HCT116 (cell line): ENCODE measurements at regions not wholly inside any gene's neighbourhood (a gene's known extent, or its start where the extent isn't known, plus 50 kb on each side); places are given as distances from the start of the nearest gene placed in this dataset.

Experiments
- ATAC-seq: fragments of 200-7000 bp; cut with Tn5 transposase; 2 replicates; pipeline ENCODE4 v1.9.1; 2020; ENCODE audit warnings: mild to moderate bottlenecking, moderate library complexity
- BruUV-seq: library from RNA; stranded (reverse); fragments of 400-500 nt; replicated peaks from 2 replicates; lab custom pipeline; 2021; lab: Mats Ljungman, UMichigan
- CTCF ChIA-PET: fragments of 300-600 bp; sonication (Branson Sonifier 250); formaldehyde crosslinking; loops from one replicate; lab custom pipeline; 2021; ENCODE audit warnings: antibody characterized with exemption; lab: Charles Lee
- POLR2A ChIA-PET: fragments of 300-600, 350-600 bp; sonication (Branson Sonifier 250); formaldehyde crosslinking; loops from one replicate; lab custom pipeline; 2021; ENCODE audit warnings: antibody characterized with exemption; lab: Charles Lee
- RAD21 ChIA-PET, 2 experiments: fragments of 300-600 bp; sonication (Branson Sonifier 250); formaldehyde crosslinking; loops; one replicate each; lab custom pipeline; 2023; ENCODE audit warnings: low total read pairs in 2 of 2; ENCODE audit not compliant: uncharacterized antibody in 2 of 2, unreplicated experiment in 2 of 2, low non-redundant PET in 1 of 2; lab: Charles Lee
- DNase-seq: peaks from one replicate; pipeline ENCODE4 v3.0.0-alpha.2; 2010; ENCODE audit warnings: low read depth, low spot score
- H2AFZ ChIP-seq: fragments of 200-600 bp; shearing (Covaris generic), sonication (generic); 2 replicates; pipeline ENCODE4 v1.6.1; 2017; ENCODE audit warnings: low read depth, mixed run types, mixed read lengths, antibody characterized with exemption, low read length; ENCODE audit not compliant: poor library complexity, severe bottlenecking
- H3K27ac ChIP-seq: 2 replicates; pipeline ENCODE4 v1.5.1; 2012; ENCODE audit warnings: low read depth, low read length
- H3K27me3 ChIP-seq: fragments of 200-600 bp; sonication (generic); 2 replicates; pipeline ENCODE4 v1.6.1; 2016; ENCODE audit warnings: mixed run types, low read length, mixed read lengths; ENCODE audit not compliant: insufficient read depth
- H3K36me3 ChIP-seq, 2 experiments: fragments of 200-500 bp in 1 of 2; fragments of 200-600 bp in 1 of 2; sonication (Bioruptor generic) in 1 of 2; sonication (generic) in 1 of 2; 2 replicates each; pipeline versions ENCODE4 v1.5.1 to v1.6.1; 2014 to 2016; ENCODE audit warnings: low read length in 2 of 2, inconsistent platforms in 1 of 2, mixed read lengths in 1 of 2, mixed run types in 1 of 2; ENCODE audit not compliant: insufficient read depth in 2 of 2, control insufficient read depth in 1 of 2
- H3K4me1 ChIP-seq, 2 experiments: fragments of 200-600 bp in 1 of 2; sonication (generic) in 1 of 2; 2 replicates each; pipeline versions ENCODE4 v1.5.1 to v1.6.1; 2012 to 2017; ENCODE audit warnings: low read length in 2 of 2, inconsistent platforms in 1 of 2, mild to moderate bottlenecking in 1 of 2, mixed read lengths in 1 of 2, mixed run types in 1 of 2, moderate library complexity in 1 of 2; ENCODE audit not compliant: insufficient read depth in 2 of 2, control insufficient read depth in 1 of 2
- H3K4me2 ChIP-seq: fragments of 200-600 bp; sonication (generic); 2 replicates; pipeline ENCODE4 v1.6.1; 2017; ENCODE audit warnings: mixed run types, low read length, mixed read lengths
- H3K4me3 ChIP-seq, 2 experiments: fragments of 200-600 bp in 1 of 2; sonication (generic) in 1 of 2; replicated peaks in 1 of 2; 2 replicates each; pipeline ENCODE4 v1.5.1; 2011 to 2016; ENCODE audit warnings: low read length in 2 of 2, control low read depth in 1 of 2, low read depth in 1 of 2, mild to moderate bottlenecking in 1 of 2, mixed read lengths in 1 of 2, mixed run types in 1 of 2
- H3K79me2 ChIP-seq: fragments of 200-600 bp; sonication (generic); 2 replicates; pipeline ENCODE4 v1.6.1; 2017; ENCODE audit warnings: mild to moderate bottlenecking, mixed run types, low read length, moderate library complexity, mixed read lengths; ENCODE audit not compliant: insufficient read depth
- H3K9ac ChIP-seq: fragments of 200-600 bp; sonication (generic); 2 replicates; pipeline ENCODE4 v1.6.1; 2016; ENCODE audit warnings: low read length, mixed read lengths
- H3K9me2 ChIP-seq: fragments of 200-600 bp; sonication (generic), shearing (Covaris generic); 2 replicates; pipeline ENCODE4 v1.6.1; 2017; ENCODE audit warnings: mixed run types, mild to moderate bottlenecking, moderate library complexity; ENCODE audit not compliant: insufficient read depth
- H3K9me3 ChIP-seq, 2 experiments: fragments of 200-500 bp in 1 of 2; fragments of 200-600 bp in 1 of 2; sonication (Bioruptor generic) in 1 of 2; sonication (generic) in 1 of 2; 2 replicates each; pipeline ENCODE4 v1.6.1; 2014 to 2017; ENCODE audit warnings: low read length in 2 of 2, mixed read lengths in 2 of 2, inconsistent platforms in 1 of 2, low read depth in 1 of 2, mild to moderate bottlenecking in 1 of 2, mixed run types in 1 of 2, moderate library complexity in 1 of 2; ENCODE audit not compliant: control insufficient read depth in 1 of 2, insufficient read depth in 1 of 2
- H4K20me1 ChIP-seq: fragments of 200-600 bp; sonication (generic), shearing (Covaris generic); 2 replicates; pipeline ENCODE4 v1.6.1; 2017; ENCODE audit warnings: mixed run types, mild to moderate bottlenecking, moderate library complexity; ENCODE audit not compliant: insufficient read depth
- CBX3 ChIP-seq: IDR thresholded peaks from 2 replicates; pipeline ENCODE4 v1.6.1; 2012; ENCODE audit warnings: low read depth
- CEBPB ChIP-seq: IDR thresholded peaks from 2 replicates; pipeline ENCODE4 v1.6.1; 2012; ENCODE audit warnings: low read depth
- CTCF ChIP-seq, 3 experiments: fragments of 200-600 bp in 1 of 3; sonication (generic) in 1 of 3; IDR thresholded peaks in 2 of 3; conservative IDR thresholded peaks in 1 of 3; 2 replicates each; pipeline ENCODE4 v1.5.1; 2012 to 2017; ENCODE audit warnings: low read depth in 2 of 3, low read length in 2 of 3, antibody characterized with exemption in 1 of 3, borderline replicate concordance in 1 of 3, control low read depth in 1 of 3, mild to moderate bottlenecking in 1 of 3, mixed read lengths in 1 of 3, mixed run types in 1 of 3, moderate library complexity in 1 of 3; ENCODE audit not compliant: insufficient read depth in 1 of 3
- EGR1 ChIP-seq: IDR thresholded peaks from 2 replicates; pipeline ENCODE4 v1.6.1; 2012; ENCODE audit warnings: low read depth
- ELF1 ChIP-seq: IDR thresholded peaks from 2 replicates; pipeline ENCODE4 v1.6.1; 2012; ENCODE audit warnings: low read depth, borderline replicate concordance
- EZH2 ChIP-seq: fragments of 200-600 bp; sonication (generic); IDR thresholded peaks from 2 replicates; pipeline ENCODE4 v1.6.1; 2017; ENCODE audit warnings: antibody characterized with exemption, mixed run types
- EZH2phosphoT487 ChIP-seq: fragments of 200-600 bp; IDR thresholded peaks from 2 replicates; pipeline ENCODE4 v1.6.1; 2018; ENCODE audit warnings: antibody characterized with exemption, borderline replicate concordance
- FOSL1 ChIP-seq: IDR thresholded peaks from 2 replicates; pipeline ENCODE4 v1.6.1; 2012; ENCODE audit warnings: low read depth
- JUND ChIP-seq: IDR thresholded peaks from 2 replicates; pipeline ENCODE4 v1.6.1; 2012
- POLR2AphosphoS5 ChIP-seq: IDR thresholded peaks from 2 replicates; pipeline ENCODE4 v1.6.1; 2011; ENCODE audit warnings: mild to moderate bottlenecking, low read depth, low read length, moderate library complexity
- REST ChIP-seq: IDR thresholded peaks from 2 replicates; pipeline ENCODE4 v1.6.1; 2012; ENCODE audit warnings: low read depth
- SIN3A ChIP-seq: IDR thresholded peaks from 2 replicates; pipeline ENCODE4 v1.6.1; 2012; ENCODE audit warnings: low read depth
- SP1 ChIP-seq: IDR thresholded peaks from 2 replicates; pipeline ENCODE4 v1.6.1; 2012; ENCODE audit warnings: low read depth
- SRF ChIP-seq: IDR thresholded peaks from 2 replicates; pipeline ENCODE4 v1.6.1; 2012; ENCODE audit warnings: low read depth
- YY1 ChIP-seq: IDR thresholded peaks from 2 replicates; pipeline ENCODE4 v1.6.1; 2011; ENCODE audit warnings: low read length, low read depth, moderate library complexity, mild to moderate bottlenecking; ENCODE audit not compliant: insufficient replicate concordance; ENCODE audit errors: extremely low read depth
- ZBTB33 ChIP-seq: IDR thresholded peaks from 2 replicates; pipeline ENCODE4 v1.6.1; 2011; ENCODE audit warnings: mild to moderate bottlenecking, low read length, moderate library complexity; ENCODE audit not compliant: insufficient replicate concordance; ENCODE audit errors: extremely low read depth
- ZFX ChIP-seq: fragments of 450-650 bp; IDR thresholded peaks from 2 replicates; pipeline ENCODE4 v1.6.1; 2017
- ZNF274 ChIP-seq: fragments of 200-500 bp; sonication (Bioruptor generic); IDR thresholded peaks from 2 replicates; pipeline ENCODE4 v1.6.1; 2014; ENCODE audit warnings: mild to moderate bottlenecking, low read depth, low read length, inconsistent platforms
- intact Hi-C: fragments of 100-400 bp; cut with micrococcal nuclease; formaldehyde crosslinking; loops from 2 replicates; pipeline ENCODE4 v1.10.0; 2022
- TF ChIP-seq, protein P1 (sequence below): IDR thresholded peaks from 2 replicates; pipeline ENCODE4 v1.6.1; 2012
- TF ChIP-seq, protein P2 (sequence below): IDR thresholded peaks from 2 replicates; pipeline ENCODE4 v1.6.1; 2012

DNA sequence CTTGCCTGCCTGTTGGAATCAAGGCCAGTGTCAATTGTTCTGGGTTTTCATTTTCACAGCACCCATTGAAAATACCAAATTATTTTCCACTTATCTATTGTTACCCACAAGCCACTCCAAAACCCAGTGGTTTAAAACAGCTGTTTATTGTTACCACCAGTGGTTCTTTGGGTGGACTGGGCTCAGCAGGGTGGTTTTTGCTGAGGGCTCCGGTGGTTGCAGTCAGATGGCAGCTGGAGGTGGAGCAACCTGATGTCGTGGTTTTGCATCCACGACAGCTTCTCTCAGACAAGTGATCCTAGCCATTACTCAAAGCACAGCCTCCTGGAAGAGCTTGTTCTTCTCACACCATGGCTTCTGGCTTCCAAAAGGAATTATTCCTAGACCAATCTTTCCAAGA, 235.1 kb upstream of the ADARB2 start:
- Histone ChIP-seq H3K79me2 (no peaks in the 10 kb centered on the region), H3K27ac (no peak overlapping the region), H3K9me3 (peaks cover 4 to 37% of the 10 kb centered on the region in 2 experiments; a peak in 2 of 4 replicates), H3K4me3 (no peak overlapping the region), H3K36me3 (no peaks in the 10 kb centered on the region), H3K4me1 (no peaks in the 10 kb centered on the region), H3K9ac (no peak overlapping the region), H3K4me2 (no peak overlapping the region), H2AFZ (no peak overlapping the region), H3K27me3 (no peaks in the 10 kb centered on the region), H3K9me2 (no peaks in the 10 kb centered on the region), H4K20me1 (no peaks in the 10 kb centered on the region)
- intact Hi-C loops: no loop called here
- no peak for TF ChIP-seq POLR2AphosphoS5
- TF ChIP-seq YY1: no peak
- no peak for TF ChIP-seq EZH2phosphoT487
- no peak for TF ChIP-seq CBX3
- no peak for TF ChIP-seq ZNF274
- TF ChIP-seq EZH2: no peak
- TF ChIP-seq ELF1: no peak
- no peak for TF ChIP-seq JUND
- no peak for TF ChIP-seq SIN3A
- TF ChIP-seq FOSL1: no peak
- TF ChIP-seq, protein P1, sequence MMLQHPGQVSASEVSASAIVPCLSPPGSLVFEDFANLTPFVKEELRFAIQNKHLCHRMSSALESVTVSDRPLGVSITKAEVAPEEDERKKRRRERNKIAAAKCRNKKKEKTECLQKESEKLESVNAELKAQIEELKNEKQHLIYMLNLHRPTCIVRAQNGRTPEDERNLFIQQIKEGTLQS: no peak
- TF ChIP-seq, protein P2, sequence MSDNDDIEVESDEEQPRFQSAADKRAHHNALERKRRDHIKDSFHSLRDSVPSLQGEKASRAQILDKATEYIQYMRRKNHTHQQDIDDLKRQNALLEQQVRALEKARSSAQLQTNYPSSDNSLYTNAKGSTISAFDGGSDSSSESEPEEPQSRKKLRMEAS: no peak
- TF ChIP-seq EGR1: no peak
- TF ChIP-seq CTCF (IDR thresholded peaks at IDR 0.05 in 2 of 3, conservative IDR thresholded peaks at IDR 0.05 in 1 of 3; ENCODE audit: borderline replicate concordance in 1 of 3, insufficient read depth in 1 of 3, low read depth in 2 of 3, low read length in 2 of 3): no peak
- TF ChIP-seq SRF: no peak
- no peak for TF ChIP-seq CEBPB
- TF ChIP-seq REST: no peak
- TF ChIP-seq SP1: no peak
- TF ChIP-seq ZBTB33: no peak
- TF ChIP-seq ZFX: no peak
- ChIA-PET RAD21 (no interaction called here), CTCF (no interaction called here), POLR2A (no interaction called here)
- ATAC-seq (no peak), DNase-seq (no peak)
- BruUV-seq: no TSS peak
